Amniotic epithelial cell (primary cell): ENCODE measurements at regions not wholly inside any gene's neighbourhood (a gene's known extent, or its start where the extent isn't known, plus 50 kb on each side); places are given as distances from the start of the nearest gene placed in this dataset.

ENCODE experiments used
- DNase-seq: peaks from one replicate; pipeline ENCODE4 v3.0.0-alpha.2; 2010; ENCODE audit warnings: low read depth

GRCh38 chr5:20113931-20114330, 125.9 kb upstream of the CDH18 start:
- no peak for DNase-seq

- DNase-seq = peak; percentile 74
These were observed 125.2 kb upstream of the CDH18 start for GRCh38 chr5:20113031-20113715.

- DNase-seq = no peak
These were observed 121.3 kb upstream of the CDH18 start for GRCh38 chr5:20109326-20109725.

- DNase-seq = no peak
These were observed 117.9 kb upstream of the CDH18 start for GRCh38 chr5:20105915-20106314.

GRCh38 chr5:20102293-20102692, 114.3 kb upstream of the CDH18 start:
- DNase-seq = no peak

- no peak for DNase-seq
These were observed 110.7 kb upstream of the CDH18 start for GRCh38 chr5:20098694-20099093.

- DNase-seq = no peak
These were observed 100.4 kb upstream of the CDH18 start for GRCh38 chr5:20088361-20088760.

- DNase-seq = no peak
These were observed 99.3 kb upstream of the CDH18 start for GRCh38 chr5:20087299-20087698.

GRCh38 chr5:20077186-20077585, 89.2 kb upstream of the CDH18 start:
- no peak for DNase-seq

GRCh38 chr5:20056933-20057332, 68.9 kb upstream of the CDH18 start:
- no peak for DNase-seq

- no peak for DNase-seq
These were observed 67.3 kb upstream of the CDH18 start for GRCh38 chr5:20055301-20055700.

- DNase-seq = no peak
These were observed 62.3 kb upstream of the CDH18 start for GRCh38 chr5:20050262-20050661.

GRCh38 chr5:20044460-20044859, 56.5 kb upstream of the CDH18 start:
- no peak for DNase-seq

GRCh38 chr5:20041326-20042274, 53.6 kb upstream of the CDH18 start:
- DNase-seq = peak; percentile 29

- no peak for DNase-seq
These were observed 52.9 kb upstream of the CDH18 start for GRCh38 chr5:20040901-20041300.
